ENCODE measurements at regions not wholly inside any gene's neighbourhood (a gene's known extent, or its start where the extent isn't known, plus 50 kb on each side); places are given as distances from the start of the nearest gene placed in this dataset.

DNA sequence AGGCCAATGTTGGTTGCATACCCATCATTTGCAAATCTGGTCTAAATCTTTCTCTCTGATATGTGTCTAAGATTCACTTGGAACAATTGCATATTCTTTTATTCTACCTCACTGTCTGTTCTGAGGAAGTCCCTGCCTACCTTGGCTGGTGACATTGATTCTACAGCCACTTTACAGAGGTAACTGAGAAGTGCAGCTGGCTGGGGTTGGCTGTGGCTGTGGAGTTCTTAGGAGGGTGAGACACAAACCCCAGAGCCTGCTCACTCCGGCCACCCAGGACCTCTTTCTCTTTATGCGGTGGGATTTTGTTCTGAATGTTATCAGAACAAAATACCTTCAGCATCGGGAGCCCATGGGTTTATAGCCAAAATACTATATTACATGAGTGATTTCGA, 54.5 kb upstream of the IRS2 start:
- H3K4me3 ChIP-seq, result no peak overlapping the region
- H3K4me1 ChIP-seq, result peaks cover 20% of the 10 kb centered on the region
- no peak for TF ChIP-seq POLR2A (IDR thresholded peaks at IDR 0.05)
- TF ChIP-seq CTCF (IDR thresholded peaks at IDR 0.05), result no peak
- H3K36me3 ChIP-seq (ENCODE audit: low read depth, missing control alignments), result no peaks in the 10 kb centered on the region
- WGBS, 2 donors, result 87 to 91% methylated on average over 4 of the region's 4 CpGs
- DNase-seq, result no peak
- no peaks in the 10 kb centered on the region for H3K27me3 ChIP-seq
- no peak overlapping the region for H3K27ac ChIP-seq
- intact Hi-C loops (cut with DNase I; ENCODE audit: low total_unique reads), result no loop called here
- H3K9me3 ChIP-seq, result no peaks in the 10 kb centered on the region

DNA sequence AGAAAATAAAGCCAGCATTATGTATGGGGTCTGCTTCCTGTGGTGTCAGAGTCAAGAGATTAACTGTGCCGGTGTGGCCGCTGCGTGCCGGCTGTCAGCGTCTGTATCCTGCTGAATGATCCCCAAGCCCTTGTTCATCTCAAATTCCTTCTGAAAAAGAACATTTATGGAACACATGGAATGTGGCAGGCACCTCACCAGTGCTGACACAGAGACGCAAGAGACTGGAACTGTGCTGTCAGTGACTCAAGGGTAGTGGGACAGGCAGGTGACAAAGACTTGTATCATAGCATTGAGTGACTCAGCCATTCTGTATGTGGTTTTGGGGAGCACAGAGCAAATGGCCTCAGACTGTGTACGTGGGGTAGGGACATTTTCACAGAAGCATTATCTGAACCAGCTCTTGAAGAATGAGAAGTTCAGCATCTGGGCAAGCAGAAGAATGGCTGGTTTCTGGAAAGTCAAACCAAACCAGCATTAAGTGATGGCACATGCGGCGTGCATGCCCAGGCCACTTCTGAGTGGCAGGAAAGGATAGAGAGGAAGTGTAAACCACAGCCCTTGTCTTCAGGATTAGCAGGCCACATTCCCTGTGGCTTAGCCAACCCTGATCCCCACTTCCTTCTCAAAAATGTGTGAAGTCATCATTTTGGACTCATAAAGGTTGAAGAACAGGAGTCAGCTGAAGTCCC, 54.0 kb upstream of the IRS2 start:
- H3K9me3 ChIP-seq, result no peaks in the 10 kb centered on the region
- 63 to 67% methylated on average over 9 of the region's 9 CpGs for WGBS, 2 donors

GRCh38 chr13:109836629-109837607, 50.5 kb upstream of the IRS2 start:
- H3K9me3 ChIP-seq, result no peaks in the 10 kb centered on the region
- H3K4me1 ChIP-seq, result no peaks in the 10 kb centered on the region
- no peak for TF ChIP-seq POLR2A (IDR thresholded peaks at IDR 0.05)
- TF ChIP-seq CTCF (IDR thresholded peaks at IDR 0.05), result no peak
- H3K27ac ChIP-seq, result no peak overlapping the region
- H3K27me3 ChIP-seq, result no peaks in the 10 kb centered on the region
- DNase-seq, result no peak
- no peak overlapping the region for H3K4me3 ChIP-seq
- H3K36me3 ChIP-seq (ENCODE audit: low read depth, missing control alignments), result no peaks in the 10 kb centered on the region
- intact Hi-C loops (cut with DNase I; ENCODE audit: low total_unique reads), result no loop called here
- WGBS, 2 donors, result 68 to 76% methylated on average over 12 of the region's 12 CpGs

More for the DNA sequence above, 54.0 kb upstream of the IRS2 start:
- DNase-seq, result no peak
- Histone ChIP-seq H3K4me3 (no peak overlapping the region), H3K27me3 (no peaks in the 10 kb centered on the region), H3K27ac (no peak overlapping the region), H3K4me1 (peaks cover 20% of the 10 kb centered on the region), H3K36me3 (ENCODE audit: low read depth, missing control alignments) (no peaks in the 10 kb centered on the region)
- intact Hi-C loops (cut with DNase I; ENCODE audit: low total_unique reads), result no loop called here
- TF ChIP-seq CTCF (IDR thresholded peaks at IDR 0.05) (no peak), POLR2A (IDR thresholded peaks at IDR 0.05) (no peak)
